ENCODE measurements at regions not wholly inside any gene's neighbourhood (a gene's known extent, or its start where the extent isn't known, plus 50 kb on each side); places are given as distances from the start of the nearest gene placed in this dataset.

DNA sequence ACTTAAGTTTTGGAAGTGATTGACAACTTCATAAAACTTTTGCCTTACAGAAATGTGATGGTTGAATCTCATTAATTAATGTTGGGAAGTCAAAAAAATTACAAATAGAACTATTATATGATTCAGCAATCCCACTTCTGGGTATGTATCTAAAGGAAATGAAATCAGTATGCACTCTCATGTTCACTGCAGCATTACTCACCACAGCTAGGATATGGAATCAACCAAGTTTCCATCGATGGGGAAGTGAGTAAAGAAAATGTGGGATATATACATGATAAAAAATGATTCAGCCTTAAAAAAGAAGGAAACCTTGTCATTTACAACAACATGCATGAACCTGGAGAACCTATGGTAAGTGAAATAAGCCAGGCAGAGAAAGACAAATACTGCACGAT is 112.4 kb upstream of the WDR75 start:
- intact Hi-C loops (cut with micrococcal nuclease): no loop called here
- Histone ChIP-seq H3K4me3 (ENCODE audit: low read length in 2 of 2) (no peak overlapping the region), H3K27ac (ENCODE audit: low read depth, low read length) (no peak overlapping the region), H3K27me3 (ENCODE audit: insufficient read depth, low read length) (no peaks in the 10 kb centered on the region), H3K36me3 (ENCODE audit: insufficient read depth, low read length) (no peaks in the 10 kb centered on the region), H3K4me1 (ENCODE audit: insufficient read depth, low read length) (no peaks in the 10 kb centered on the region), H3K9me3 (ENCODE audit: control insufficient read depth in 1 of 2, low read length in 2 of 2) (no peaks in the 10 kb centered on the region)
- POLR2A ChIA-PET (ENCODE audit: partially characterized antibody): no interaction called here
- Mint-ChIP-seq H3K9me3 (peaks cover 0 to 7% (median 2%) of the 10 kb centered on the region in 8 donors), H3K4me3 (no peak overlapping the region), H3K4me1 (no peaks in the 10 kb centered on the region), H3K27me3 (no peaks in the 10 kb centered on the region), H3K27ac (peak overlapping the region in 1 of 7 donors; percentile 65), H3K36me3 (peaks cover 1 to 4% of the 10 kb centered on the region in 2 donors)
- no peak for DNase-seq
- CTCF ChIA-PET (ENCODE audit: partially characterized antibody): interaction anchor here (0.7 kb wide), 1 partner anchor 129 kb away, joined by 3 read pairs; no protein-coding TSS in a partner anchor

DNA sequence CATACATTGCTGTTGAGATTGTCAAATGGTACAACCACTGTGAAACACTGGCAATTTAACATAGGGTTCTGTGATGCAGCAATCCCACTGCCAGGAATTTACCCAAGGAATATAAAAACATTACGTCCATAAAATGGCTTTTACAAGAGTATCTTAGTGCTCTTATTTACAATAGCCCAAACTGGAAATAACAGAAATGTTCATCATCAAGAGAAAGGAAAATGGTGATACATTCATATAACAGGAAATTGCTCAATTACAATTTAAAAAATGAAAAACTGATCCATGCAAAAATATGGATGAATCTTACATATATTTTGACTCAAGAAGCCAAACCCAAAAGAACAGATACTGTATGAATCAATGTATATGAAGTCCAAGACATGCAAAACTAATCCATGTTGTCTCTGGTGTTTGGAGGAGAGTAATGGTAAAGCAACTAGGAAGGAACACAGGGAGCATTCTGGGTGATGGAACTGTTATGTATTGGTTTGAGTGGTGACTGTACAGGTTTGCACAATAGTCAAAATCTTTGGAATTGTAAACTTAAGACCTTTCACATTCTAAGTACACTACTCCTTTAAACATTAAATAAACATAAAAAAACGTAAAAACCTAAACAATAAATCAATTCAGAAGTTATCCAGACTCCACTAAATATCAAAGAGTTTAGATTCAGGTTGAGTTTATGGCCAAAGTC is 104.8 kb upstream of the WDR75 start:
- H3K4me1 ChIP-seq (ENCODE audit: insufficient read depth, low read length): no peaks in the 10 kb centered on the region
- ChIA-PET CTCF (ENCODE audit: partially characterized antibody) (no interaction called here), POLR2A (ENCODE audit: partially characterized antibody) (no interaction called here)
- no peak for DNase-seq
- H3K27ac ChIP-seq (ENCODE audit: low read depth, low read length): no peak overlapping the region
- Mint-ChIP-seq H3K27ac (no peak overlapping the region), H3K4me1 (no peaks in the 10 kb centered on the region), H3K9me3 (peaks cover 6 to 29% (median 20%) of the 10 kb centered on the region in 8 donors), H3K27me3 (no peaks in the 10 kb centered on the region), H3K36me3 (peaks cover 3 to 4% of the 10 kb centered on the region in 2 donors), H3K4me3 (no peak overlapping the region)
- no peaks in the 10 kb centered on the region for H3K27me3 ChIP-seq (ENCODE audit: insufficient read depth, low read length)
- intact Hi-C loops (cut with micrococcal nuclease): no loop called here
- no peaks in the 10 kb centered on the region for H3K36me3 ChIP-seq (ENCODE audit: insufficient read depth, low read length)
- H3K4me3 ChIP-seq (ENCODE audit: low read length in 2 of 2): no peak overlapping the region
- no peaks in the 10 kb centered on the region for H3K9me3 ChIP-seq (ENCODE audit: control insufficient read depth in 1 of 2, low read length in 2 of 2)

DNA sequence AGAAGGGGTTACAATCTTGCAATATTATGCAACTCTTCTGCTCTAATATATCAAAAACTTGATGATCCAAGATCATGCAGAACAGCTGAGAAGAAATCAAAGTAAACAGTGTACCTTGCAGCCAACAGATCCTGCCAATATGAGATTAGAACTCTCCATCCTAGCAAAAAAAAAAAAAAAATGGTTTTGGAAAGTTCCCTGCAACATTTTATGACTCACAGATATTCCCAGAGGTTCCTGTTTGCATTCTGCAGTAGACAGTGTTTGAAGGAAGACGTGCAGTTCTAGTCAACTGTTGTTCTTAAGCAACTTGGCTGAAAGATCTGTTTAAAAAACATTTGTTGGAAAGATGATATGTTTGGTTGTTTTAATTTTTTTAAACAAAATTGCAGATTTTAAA is 103.6 kb upstream of the WDR75 start:
- Mint-ChIP-seq H3K4me3 (no peak overlapping the region), H3K36me3 (peaks cover 3 to 4% of the 10 kb centered on the region in 2 donors), H3K27me3 (no peaks in the 10 kb centered on the region), H3K9me3 (peaks cover 6 to 29% (median 19%) of the 10 kb centered on the region in 8 donors), H3K4me1 (no peaks in the 10 kb centered on the region), H3K27ac (no peak overlapping the region)
- ChIA-PET CTCF (ENCODE audit: partially characterized antibody) (no interaction called here), POLR2A (ENCODE audit: partially characterized antibody) (no interaction called here)
- intact Hi-C loops (cut with micrococcal nuclease): no loop called here
- H3K27ac ChIP-seq (ENCODE audit: low read depth, low read length): no peak overlapping the region
- no peak for DNase-seq
- H3K4me3 ChIP-seq (ENCODE audit: low read length in 2 of 2): no peak overlapping the region
- H3K36me3 ChIP-seq (ENCODE audit: insufficient read depth, low read length): no peaks in the 10 kb centered on the region
- no peaks in the 10 kb centered on the region for H3K9me3 ChIP-seq (ENCODE audit: control insufficient read depth in 1 of 2, low read length in 2 of 2)
- H3K27me3 ChIP-seq (ENCODE audit: insufficient read depth, low read length): no peaks in the 10 kb centered on the region
- no peaks in the 10 kb centered on the region for H3K4me1 ChIP-seq (ENCODE audit: insufficient read depth, low read length)

DNA sequence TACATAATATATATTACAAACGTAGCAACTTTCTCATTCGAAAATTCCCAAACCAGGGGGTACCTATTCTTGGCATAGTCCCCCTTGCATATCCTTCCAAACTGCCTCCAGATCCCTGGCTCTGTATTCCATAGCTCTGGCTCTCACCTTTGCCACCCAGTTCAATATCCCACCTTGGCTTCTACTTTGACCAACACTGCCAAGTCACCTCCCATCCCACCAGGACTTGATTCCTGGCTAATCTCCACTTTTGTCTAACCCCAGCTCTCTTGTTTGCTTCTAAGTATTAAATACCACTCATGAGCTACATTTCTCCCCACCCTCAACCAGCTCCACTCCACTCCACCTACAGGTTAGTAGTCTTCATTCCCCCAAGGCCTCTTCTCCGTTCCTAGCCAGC is 103.2 kb upstream of the WDR75 start:
- H3K4me3 ChIP-seq (ENCODE audit: low read length in 2 of 2): no peak overlapping the region
- Mint-ChIP-seq H3K27me3 (no peaks in the 10 kb centered on the region), H3K4me3 (no peak overlapping the region), H3K27ac (no peak overlapping the region), H3K36me3 (peaks cover 3 to 4% of the 10 kb centered on the region in 2 donors), H3K4me1 (no peaks in the 10 kb centered on the region), H3K9me3 (peaks cover 6 to 29% (median 19%) of the 10 kb centered on the region in 8 donors)
- H3K9me3 ChIP-seq (ENCODE audit: control insufficient read depth in 1 of 2, low read length in 2 of 2): no peaks in the 10 kb centered on the region
- no peaks in the 10 kb centered on the region for H3K27me3 ChIP-seq (ENCODE audit: insufficient read depth, low read length)
- no peak overlapping the region for H3K27ac ChIP-seq (ENCODE audit: low read depth, low read length)
- intact Hi-C loops (cut with micrococcal nuclease): no loop called here
- no peaks in the 10 kb centered on the region for H3K4me1 ChIP-seq (ENCODE audit: insufficient read depth, low read length)
- CTCF ChIA-PET (ENCODE audit: partially characterized antibody): no interaction called here
- POLR2A ChIA-PET (ENCODE audit: partially characterized antibody): no interaction called here
- no peaks in the 10 kb centered on the region for H3K36me3 ChIP-seq (ENCODE audit: insufficient read depth, low read length)
- no peak for DNase-seq

DNA sequence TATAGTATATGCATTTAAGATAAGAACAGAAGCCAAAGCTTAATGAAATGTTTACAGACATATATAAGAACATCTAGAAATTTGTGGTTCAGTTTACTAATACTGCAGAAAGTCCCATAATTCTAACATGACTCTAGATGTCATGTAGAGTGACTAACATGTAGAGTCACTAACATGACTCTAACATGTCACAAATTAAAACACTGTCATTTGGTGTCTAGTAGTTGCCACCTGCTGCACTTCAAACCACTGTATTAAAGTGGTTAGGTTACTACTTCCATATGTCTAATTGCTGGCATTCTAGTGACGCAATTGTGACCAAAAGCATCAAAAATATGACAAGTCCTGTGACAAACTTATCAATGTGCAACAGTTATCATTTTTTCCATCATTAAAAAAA is 100.2 kb upstream of the WDR75 start:
- Mint-ChIP-seq H3K4me1 (peaks cover 0 to 3% (median 1%) of the 10 kb centered on the region in 4 donors), H3K4me3 (no peak overlapping the region), H3K27me3 (no peaks in the 10 kb centered on the region), H3K9me3 (peaks cover 2 to 25% (median 19%) of the 10 kb centered on the region in 8 donors), H3K27ac (no peak overlapping the region), H3K36me3 (peaks cover 3 to 4% of the 10 kb centered on the region in 2 donors)
- Histone ChIP-seq H3K27ac (ENCODE audit: low read depth, low read length) (no peak overlapping the region), H3K27me3 (ENCODE audit: insufficient read depth, low read length) (no peaks in the 10 kb centered on the region), H3K9me3 (ENCODE audit: control insufficient read depth in 1 of 2, low read length in 2 of 2) (no peaks in the 10 kb centered on the region), H3K4me1 (ENCODE audit: insufficient read depth, low read length) (no peaks in the 10 kb centered on the region), H3K4me3 (ENCODE audit: low read length in 2 of 2) (no peak overlapping the region), H3K36me3 (ENCODE audit: insufficient read depth, low read length) (no peaks in the 10 kb centered on the region)
- intact Hi-C loops (cut with micrococcal nuclease): no loop called here
- ChIA-PET CTCF (ENCODE audit: partially characterized antibody) (no interaction called here), POLR2A (ENCODE audit: partially characterized antibody) (no interaction called here)
- no peak for DNase-seq

DNA sequence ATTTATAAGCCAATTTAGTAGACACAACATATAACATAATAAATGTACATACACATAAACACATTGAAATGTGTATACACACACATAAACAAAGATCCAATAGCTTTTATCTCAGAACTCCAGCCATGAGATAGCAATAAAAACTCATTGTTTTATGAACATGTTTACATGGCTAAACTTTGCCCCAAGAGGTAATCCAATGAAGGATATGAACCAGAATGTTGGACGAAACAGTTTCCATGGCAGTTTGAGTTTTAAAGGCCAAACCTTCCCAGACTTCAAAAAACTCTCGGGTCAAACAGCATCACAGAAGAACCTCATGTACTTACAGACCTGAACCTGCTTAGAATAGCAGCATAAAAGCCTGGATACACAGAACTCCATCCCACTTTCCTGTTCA is 97.2 kb upstream of the WDR75 start:
- intact Hi-C loops (cut with micrococcal nuclease): no loop called here
- H3K27me3 ChIP-seq (ENCODE audit: insufficient read depth, low read length): no peaks in the 10 kb centered on the region
- H3K4me1 ChIP-seq (ENCODE audit: insufficient read depth, low read length): peaks cover 12% of the 10 kb centered on the region
- peaks cover 3 to 12% (median 8%) of the 10 kb centered on the region in 4 donors for H3K4me1 Mint-ChIP-seq
- H3K27ac Mint-ChIP-seq: no peak overlapping the region
- H3K27ac ChIP-seq (ENCODE audit: low read depth, low read length): no peak overlapping the region
- peaks cover 2 to 4% of the 10 kb centered on the region in 2 donors for H3K36me3 Mint-ChIP-seq
- H3K9me3 ChIP-seq (ENCODE audit: control insufficient read depth in 1 of 2, low read length in 2 of 2): no peaks in the 10 kb centered on the region
- peaks cover 0 to 15% (median 10%) of the 10 kb centered on the region in 8 donors for H3K9me3 Mint-ChIP-seq
- POLR2A ChIA-PET (ENCODE audit: partially characterized antibody): no interaction called here
- no peak overlapping the region for H3K4me3 ChIP-seq (ENCODE audit: low read length in 2 of 2)
- DNase-seq: no peak
- no peaks in the 10 kb centered on the region for H3K36me3 ChIP-seq (ENCODE audit: insufficient read depth, low read length)
- CTCF ChIA-PET (ENCODE audit: partially characterized antibody): no interaction called here
- H3K27me3 Mint-ChIP-seq: no peaks in the 10 kb centered on the region
- no peak overlapping the region for H3K4me3 Mint-ChIP-seq

DNA sequence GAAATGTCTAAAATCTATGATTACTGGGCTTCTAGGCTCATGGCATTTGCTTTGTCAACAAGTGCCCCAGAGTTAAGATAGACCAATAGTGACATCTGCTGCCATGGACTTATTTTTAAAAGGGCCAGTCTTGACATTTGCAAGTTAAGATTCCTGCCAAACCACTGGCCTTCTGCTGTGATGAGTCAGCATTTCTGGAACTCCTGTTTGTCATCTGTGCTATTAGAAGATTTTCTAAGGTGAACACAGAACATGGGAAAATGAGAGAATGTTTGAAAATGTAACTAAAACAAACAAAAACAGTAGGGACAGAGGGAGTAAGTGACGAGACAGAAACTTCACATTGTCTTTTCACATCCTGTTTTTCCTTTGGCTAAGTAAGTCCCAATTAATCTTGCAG is 93.7 kb upstream of the WDR75 start:
- no peak overlapping the region for H3K27ac ChIP-seq (ENCODE audit: low read depth, low read length)
- H3K27me3 ChIP-seq (ENCODE audit: insufficient read depth, low read length): no peaks in the 10 kb centered on the region
- intact Hi-C loops (cut with micrococcal nuclease): loop anchor here (1.0 to 5.0 kb wide), 6 partner anchors 43 to 825 kb away; no protein-coding TSS in a partner anchor
- peaks cover 0 to 2% (median 0%) of the 10 kb centered on the region in 8 donors for H3K9me3 Mint-ChIP-seq
- H3K36me3 ChIP-seq (ENCODE audit: insufficient read depth, low read length): no peaks in the 10 kb centered on the region
- H3K4me3 ChIP-seq (ENCODE audit: low read length in 2 of 2): no peak overlapping the region
- POLR2A ChIA-PET (ENCODE audit: partially characterized antibody): no interaction called here
- no peak overlapping the region for H3K27ac Mint-ChIP-seq
- no peaks in the 10 kb centered on the region for H3K36me3 Mint-ChIP-seq
- peaks cover 3 to 14% (median 9%) of the 10 kb centered on the region in 4 donors for H3K4me1 Mint-ChIP-seq
- DNase-seq: peak; percentile 34 to 50 (median 47)
- CTCF ChIA-PET (ENCODE audit: partially characterized antibody): interaction anchor here (1.1 to 3.4 kb wide), 3 partner anchors 17 to 253 kb away, joined by 4 to 30 read pairs (median 27); no protein-coding TSS in a partner anchor
- no peak overlapping the region for H3K4me3 Mint-ChIP-seq
- H3K4me1 ChIP-seq (ENCODE audit: insufficient read depth, low read length): peaks cover 12% of the 10 kb centered on the region
- H3K27me3 Mint-ChIP-seq: no peaks in the 10 kb centered on the region
- H3K9me3 ChIP-seq (ENCODE audit: control insufficient read depth in 1 of 2, low read length in 2 of 2): no peaks in the 10 kb centered on the region
